ENCODE measurements at regions not wholly inside any gene's neighbourhood (a gene's known extent, or its start where the extent isn't known, plus 50 kb on each side); places are given as distances from the start of the nearest gene placed in this dataset.

DNA sequence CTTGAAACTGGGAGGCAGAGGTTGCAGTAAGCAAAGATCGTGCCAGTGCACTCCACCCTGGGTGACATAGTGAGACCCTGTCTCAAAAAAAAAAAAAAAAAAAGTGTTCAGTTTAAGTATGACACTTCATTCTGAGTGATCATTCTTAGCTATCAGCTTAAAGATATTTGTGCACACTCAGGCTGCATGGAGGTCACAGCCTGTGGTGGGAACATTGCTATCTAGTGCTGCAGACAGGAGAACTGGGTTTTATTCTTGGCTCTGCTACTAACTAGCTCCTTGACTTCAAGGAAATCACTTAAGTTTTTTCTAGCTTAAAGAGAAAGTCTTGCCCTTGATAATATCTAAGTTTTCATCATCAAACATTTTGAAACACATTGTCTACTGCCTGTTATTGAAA, 391.3 kb upstream of the CDH7 start:
- no peaks in the 10 kb centered on the region for H3K36me3 ChIP-seq
- 76 to 86% methylated on average over 1 of the region's 1 CpG for WGBS, 2 donors
- H3K9me3 ChIP-seq = no peaks in the 10 kb centered on the region
- H3K27me3 ChIP-seq = no peaks in the 10 kb centered on the region
- no peak for ATAC-seq
- intact Hi-C loops (cut with DNase I) = no loop called here
- no peak overlapping the region for H3K4me3 ChIP-seq
- no peak for DNase-seq
- no peaks in the 10 kb centered on the region for H3K4me1 ChIP-seq
- TF ChIP-seq, protein P1, sequence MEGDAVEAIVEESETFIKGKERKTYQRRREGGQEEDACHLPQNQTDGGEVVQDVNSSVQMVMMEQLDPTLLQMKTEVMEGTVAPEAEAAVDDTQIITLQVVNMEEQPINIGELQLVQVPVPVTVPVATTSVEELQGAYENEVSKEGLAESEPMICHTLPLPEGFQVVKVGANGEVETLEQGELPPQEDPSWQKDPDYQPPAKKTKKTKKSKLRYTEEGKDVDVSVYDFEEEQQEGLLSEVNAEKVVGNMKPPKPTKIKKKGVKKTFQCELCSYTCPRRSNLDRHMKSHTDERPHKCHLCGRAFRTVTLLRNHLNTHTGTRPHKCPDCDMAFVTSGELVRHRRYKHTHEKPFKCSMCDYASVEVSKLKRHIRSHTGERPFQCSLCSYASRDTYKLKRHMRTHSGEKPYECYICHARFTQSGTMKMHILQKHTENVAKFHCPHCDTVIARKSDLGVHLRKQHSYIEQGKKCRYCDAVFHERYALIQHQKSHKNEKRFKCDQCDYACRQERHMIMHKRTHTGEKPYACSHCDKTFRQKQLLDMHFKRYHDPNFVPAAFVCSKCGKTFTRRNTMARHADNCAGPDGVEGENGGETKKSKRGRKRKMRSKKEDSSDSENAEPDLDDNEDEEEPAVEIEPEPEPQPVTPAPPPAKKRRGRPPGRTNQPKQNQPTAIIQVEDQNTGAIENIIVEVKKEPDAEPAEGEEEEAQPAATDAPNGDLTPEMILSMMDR (IDR thresholded peaks at IDR 0.05) = no peak
- H3K27ac ChIP-seq = no peak overlapping the region

DNA sequence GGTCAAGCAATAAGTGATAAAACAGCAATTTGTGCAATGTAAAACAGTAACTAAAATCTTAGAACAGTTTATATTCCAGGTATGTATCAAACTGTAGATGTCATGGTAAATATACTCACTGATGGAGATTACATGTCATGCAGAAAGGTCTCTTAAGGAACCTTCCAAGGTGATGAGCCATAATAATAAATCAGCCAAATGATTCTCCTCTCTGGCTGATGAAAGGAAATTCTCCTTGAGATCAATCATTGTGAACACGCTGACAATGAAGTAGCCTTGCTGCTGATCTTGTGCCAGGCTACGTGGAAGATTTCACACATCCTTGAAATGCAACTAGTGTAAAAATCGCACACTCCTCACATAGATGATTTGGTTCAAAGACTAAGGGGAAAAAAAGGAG, 392.5 kb upstream of the CDH7 start:
- TF ChIP-seq, protein P1 (IDR thresholded peaks at IDR 0.05) = no peak
- no peak for ATAC-seq
- intact Hi-C loops (cut with DNase I) = no loop called here

GRCh38 chr18:65352186-65352585, 398.6 kb upstream of the CDH7 start:
- WGBS, 2 donors = 65 to 80% methylated on average over 3 of the region's 3 CpGs
- H3K36me3 ChIP-seq = no peaks in the 10 kb centered on the region
- no peaks in the 10 kb centered on the region for H3K4me1 ChIP-seq
- H3K27ac ChIP-seq = no peak overlapping the region
- DNase-seq (no peak), ATAC-seq (peak in 1 of 8 donors; percentile 60)
- no peak overlapping the region for H3K4me3 ChIP-seq
- H3K27me3 ChIP-seq = no peaks in the 10 kb centered on the region
- intact Hi-C loops (cut with DNase I) = no loop called here
- H3K9me3 ChIP-seq = no peaks in the 10 kb centered on the region
- TF ChIP-seq, protein P1 (IDR thresholded peaks at IDR 0.05) = no peak

More for the DNA sequence above, 392.5 kb upstream of the CDH7 start:
- no peaks in the 10 kb centered on the region for H3K4me1 ChIP-seq
- no peak overlapping the region for H3K27ac ChIP-seq
- H3K9me3 ChIP-seq = no peaks in the 10 kb centered on the region
- 80 to 84% methylated on average over 3 of the region's 3 CpGs for WGBS, 2 donors
- DNase-seq = no peak
- no peaks in the 10 kb centered on the region for H3K36me3 ChIP-seq
- no peak overlapping the region for H3K4me3 ChIP-seq
- no peaks in the 10 kb centered on the region for H3K27me3 ChIP-seq

- ATAC-seq (no peak), DNase-seq (no peak)
- Histone ChIP-seq H3K27me3 (no peaks in the 10 kb centered on the region), H3K9me3 (peaks cover 0 to under 1% (median 0%) of the 10 kb centered on the region in 11 donors), H3K36me3 (no peaks in the 10 kb centered on the region), H3K4me3 (no peak overlapping the region), H3K27ac (no peak overlapping the region), H3K4me1 (no peaks in the 10 kb centered on the region)
- TF ChIP-seq, protein P1 (IDR thresholded peaks at IDR 0.05) = no peak
- 83 to 86% methylated on average over 2 of the region's 2 CpGs for WGBS, 2 donors
- intact Hi-C loops (cut with DNase I) = no loop called here
These were observed 401.2 kb upstream of the CDH7 start for GRCh38 chr18:65349635-65350034.

Measured in heart right ventricle (tissue), 16 donors.